Ishikawa (cell line): ENCODE measurements at regions not wholly inside any gene's neighbourhood (a gene's known extent, or its start where the extent isn't known, plus 50 kb on each side); places are given as distances from the start of the nearest gene placed in this dataset.
A peak's percentile ranks its signal among the peaks of the same experiment; 100 is the strongest.

Experiments
- CEBPB ChIP-seq: IDR thresholded peaks from 2 replicates; pipeline ENCODE4 v1.6.1; 2012
- CREB1 ChIP-seq: IDR thresholded peaks from 2 replicates; pipeline ENCODE4 v1.6.1; 2012; ENCODE audit warnings: low read depth
- EGR1 ChIP-seq: IDR thresholded peaks from 2 replicates; pipeline ENCODE4 v1.6.1; 2012
- EP300 ChIP-seq: IDR thresholded peaks from 2 replicates; pipeline ENCODE4 v1.6.1; 2012; ENCODE audit warnings: borderline replicate concordance
- FOXM1 ChIP-seq: IDR thresholded peaks from 2 replicates; pipeline ENCODE4 v1.6.1; 2012; ENCODE audit warnings: low read depth, borderline replicate concordance
- NFIC ChIP-seq: IDR thresholded peaks from 2 replicates; pipeline ENCODE4 v1.6.1; 2012
- RAD21 ChIP-seq: IDR thresholded peaks from 2 replicates; pipeline ENCODE4 v1.6.1; 2012; ENCODE audit warnings: low read depth
- TAF1 ChIP-seq: IDR thresholded peaks from 2 replicates; pipeline ENCODE4 v1.6.1; 2012; ENCODE audit warnings: low read depth, mild to moderate bottlenecking
- TCF12 ChIP-seq: IDR thresholded peaks from 2 replicates; pipeline ENCODE4 v1.6.1; 2012; ENCODE audit warnings: low read depth
- TEAD4 ChIP-seq: IDR thresholded peaks from 2 replicates; pipeline ENCODE4 v1.6.1; 2012
- YY1 ChIP-seq: IDR thresholded peaks from 2 replicates; pipeline ENCODE4 v1.6.1; 2012; ENCODE audit warnings: low read depth
- ZBTB7A ChIP-seq: IDR thresholded peaks from 2 replicates; pipeline ENCODE4 v1.6.1; 2012; ENCODE audit warnings: low read depth
- TF ChIP-seq, protein P1 (sequence below): IDR thresholded peaks from 2 replicates; pipeline ENCODE4 v1.6.1; 2012; ENCODE audit warnings: low read depth, mild to moderate bottlenecking
- TF ChIP-seq, protein P2 (sequence below): IDR thresholded peaks from 2 replicates; pipeline ENCODE4 v1.6.1; 2012
- TF ChIP-seq, protein P3 (sequence below): IDR thresholded peaks from 2 replicates; pipeline ENCODE4 v1.6.1; 2012

DNA sequence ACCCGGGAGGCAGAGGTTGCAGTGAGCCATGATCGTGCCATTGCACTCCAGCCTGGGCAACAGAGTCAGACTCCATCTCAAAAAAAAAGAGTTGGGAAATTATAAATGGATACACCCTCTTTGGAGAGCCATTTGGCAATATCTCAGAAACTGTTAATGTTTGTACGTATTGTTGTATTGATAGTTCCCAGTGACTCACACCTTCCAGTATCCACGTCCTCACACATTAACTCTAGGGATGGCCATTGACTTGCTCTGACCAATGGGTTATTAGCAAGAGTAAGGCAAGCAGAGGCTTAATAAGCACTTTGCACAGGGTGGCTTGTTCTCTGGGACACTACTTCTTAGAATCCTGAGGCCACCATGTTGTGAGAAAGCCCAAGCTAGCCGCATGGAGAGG, 107.6 kb upstream of the LHX1 start:
- TF ChIP-seq RAD21 (no peak), FOXM1 (no peak), TAF1 (no peak), NFIC (no peak), YY1 (no peak), CREB1 (no peak)

DNA sequence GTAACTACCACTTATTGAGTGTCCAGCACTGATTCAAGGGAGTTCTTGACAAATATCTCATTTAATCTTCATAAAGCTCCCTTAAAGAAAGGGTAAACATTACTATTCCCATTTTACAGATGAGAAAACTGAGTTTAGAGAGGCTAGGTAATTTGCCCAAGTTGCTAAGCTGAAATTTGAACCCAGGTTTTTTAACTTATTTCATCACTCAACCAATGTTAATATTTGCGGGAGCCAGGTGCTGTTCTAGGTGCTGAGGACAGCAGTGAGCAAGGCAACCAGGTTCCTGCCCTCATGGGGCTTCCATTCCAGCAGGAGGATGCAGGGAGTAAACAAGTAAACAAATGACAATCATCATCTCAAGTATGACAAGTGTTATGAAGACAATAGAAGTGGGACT, 104.0 kb upstream of the LHX1 start:
- no peak for TF ChIP-seq CEBPB
- TF ChIP-seq TCF12: no peak
- no peak for TF ChIP-seq NFIC
- TF ChIP-seq CREB1: no peak
- TF ChIP-seq, protein P1, sequence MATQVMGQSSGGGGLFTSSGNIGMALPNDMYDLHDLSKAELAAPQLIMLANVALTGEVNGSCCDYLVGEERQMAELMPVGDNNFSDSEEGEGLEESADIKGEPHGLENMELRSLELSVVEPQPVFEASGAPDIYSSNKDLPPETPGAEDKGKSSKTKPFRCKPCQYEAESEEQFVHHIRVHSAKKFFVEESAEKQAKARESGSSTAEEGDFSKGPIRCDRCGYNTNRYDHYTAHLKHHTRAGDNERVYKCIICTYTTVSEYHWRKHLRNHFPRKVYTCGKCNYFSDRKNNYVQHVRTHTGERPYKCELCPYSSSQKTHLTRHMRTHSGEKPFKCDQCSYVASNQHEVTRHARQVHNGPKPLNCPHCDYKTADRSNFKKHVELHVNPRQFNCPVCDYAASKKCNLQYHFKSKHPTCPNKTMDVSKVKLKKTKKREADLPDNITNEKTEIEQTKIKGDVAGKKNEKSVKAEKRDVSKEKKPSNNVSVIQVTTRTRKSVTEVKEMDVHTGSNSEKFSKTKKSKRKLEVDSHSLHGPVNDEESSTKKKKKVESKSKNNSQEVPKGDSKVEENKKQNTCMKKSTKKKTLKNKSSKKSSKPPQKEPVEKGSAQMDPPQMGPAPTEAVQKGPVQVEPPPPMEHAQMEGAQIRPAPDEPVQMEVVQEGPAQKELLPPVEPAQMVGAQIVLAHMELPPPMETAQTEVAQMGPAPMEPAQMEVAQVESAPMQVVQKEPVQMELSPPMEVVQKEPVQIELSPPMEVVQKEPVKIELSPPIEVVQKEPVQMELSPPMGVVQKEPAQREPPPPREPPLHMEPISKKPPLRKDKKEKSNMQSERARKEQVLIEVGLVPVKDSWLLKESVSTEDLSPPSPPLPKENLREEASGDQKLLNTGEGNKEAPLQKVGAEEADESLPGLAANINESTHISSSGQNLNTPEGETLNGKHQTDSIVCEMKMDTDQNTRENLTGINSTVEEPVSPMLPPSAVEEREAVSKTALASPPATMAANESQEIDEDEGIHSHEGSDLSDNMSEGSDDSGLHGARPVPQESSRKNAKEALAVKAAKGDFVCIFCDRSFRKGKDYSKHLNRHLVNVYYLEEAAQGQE: peak; percentile 51; the same call in 1 of the 2 replicates
- TF ChIP-seq EGR1: no peak
- TF ChIP-seq, protein P2, sequence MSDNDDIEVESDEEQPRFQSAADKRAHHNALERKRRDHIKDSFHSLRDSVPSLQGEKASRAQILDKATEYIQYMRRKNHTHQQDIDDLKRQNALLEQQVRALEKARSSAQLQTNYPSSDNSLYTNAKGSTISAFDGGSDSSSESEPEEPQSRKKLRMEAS: no peak

DNA sequence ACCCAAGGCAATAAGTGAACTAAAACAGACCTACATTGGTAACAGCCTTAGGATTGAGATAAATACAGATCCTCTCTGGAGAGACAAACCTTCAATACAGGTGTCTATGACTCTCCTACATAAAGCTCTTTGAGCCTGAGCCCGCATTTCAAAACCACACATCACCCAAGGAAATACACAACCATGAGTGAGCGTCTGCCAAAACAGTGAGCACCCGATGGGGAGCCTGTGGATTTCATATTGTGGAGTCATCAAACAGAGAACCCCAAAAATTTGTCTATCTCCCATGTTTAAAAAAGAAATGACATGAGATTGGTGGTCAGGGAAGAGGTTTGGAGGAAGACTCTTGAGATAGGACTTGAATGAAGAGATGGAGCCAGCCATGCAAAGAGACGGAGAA, 102.2 kb upstream of the LHX1 start:
- TF ChIP-seq, protein P3, sequence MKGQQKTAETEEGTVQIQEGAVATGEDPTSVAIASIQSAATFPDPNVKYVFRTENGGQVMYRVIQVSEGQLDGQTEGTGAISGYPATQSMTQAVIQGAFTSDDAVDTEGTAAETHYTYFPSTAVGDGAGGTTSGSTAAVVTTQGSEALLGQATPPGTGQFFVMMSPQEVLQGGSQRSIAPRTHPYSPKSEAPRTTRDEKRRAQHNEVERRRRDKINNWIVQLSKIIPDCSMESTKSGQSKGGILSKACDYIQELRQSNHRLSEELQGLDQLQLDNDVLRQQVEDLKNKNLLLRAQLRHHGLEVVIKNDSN: no peak
- TF ChIP-seq TAF1: no peak
- TF ChIP-seq CREB1: no peak
- TF ChIP-seq, protein P2: no peak
- TF ChIP-seq, protein P1: no peak
- TF ChIP-seq ZBTB7A: no peak
- TF ChIP-seq EP300: no peak
- no peak for TF ChIP-seq YY1
- TF ChIP-seq TEAD4: no peak
- no peak for TF ChIP-seq CEBPB
- no peak for TF ChIP-seq TCF12
- TF ChIP-seq EGR1: no peak
- no peak for TF ChIP-seq RAD21
- no peak for TF ChIP-seq FOXM1
- TF ChIP-seq NFIC: no peak

DNA sequence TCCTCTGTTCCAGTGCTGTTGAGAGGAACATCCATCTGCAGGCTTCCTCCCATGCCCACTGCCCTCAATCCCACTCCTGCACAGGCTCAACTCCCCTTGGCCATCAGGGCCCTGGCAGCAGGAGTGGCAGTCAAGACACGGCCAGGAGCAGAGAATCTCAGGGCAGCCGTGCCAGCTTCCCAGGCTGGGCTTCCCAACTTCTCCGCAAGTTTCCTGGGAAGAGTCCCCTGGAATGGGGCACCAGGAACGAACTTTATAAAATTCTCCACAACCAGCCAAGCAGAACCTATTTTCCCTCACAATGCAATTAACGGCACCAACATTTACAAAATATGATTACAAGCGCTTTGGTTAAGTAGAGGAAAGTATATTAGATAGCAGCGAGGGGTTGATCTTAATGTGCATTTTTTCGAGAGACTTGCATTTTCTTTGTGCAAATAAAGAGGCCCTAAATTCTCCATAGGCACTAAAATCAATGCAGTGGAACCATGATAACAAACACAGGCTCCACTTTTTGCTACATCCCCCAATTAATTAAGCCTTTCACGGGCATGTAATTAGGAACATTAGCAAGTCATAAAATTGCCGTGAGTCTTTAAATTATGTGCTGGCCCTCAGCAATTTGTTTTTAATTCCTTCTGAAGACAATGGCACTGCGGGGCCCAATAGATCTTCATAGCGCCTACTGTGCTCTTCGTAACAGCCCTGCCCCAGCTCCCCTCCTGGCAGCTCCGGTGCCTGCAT, 99.9 kb upstream of the LHX1 start:
- TF ChIP-seq RAD21: peak; percentile 28; the same call in 1 of the 2 replicates
- no peak for TF ChIP-seq CREB1
- TF ChIP-seq FOXM1: no peak
- TF ChIP-seq CEBPB: 0 out of 2 replicates have a peak, but pooled peaks have one; percentile 3
- no peak for TF ChIP-seq EP300
- peak; percentile 20; the same call in 1 of the 2 replicates for TF ChIP-seq TEAD4
- TF ChIP-seq TCF12: peak; percentile 69

DNA sequence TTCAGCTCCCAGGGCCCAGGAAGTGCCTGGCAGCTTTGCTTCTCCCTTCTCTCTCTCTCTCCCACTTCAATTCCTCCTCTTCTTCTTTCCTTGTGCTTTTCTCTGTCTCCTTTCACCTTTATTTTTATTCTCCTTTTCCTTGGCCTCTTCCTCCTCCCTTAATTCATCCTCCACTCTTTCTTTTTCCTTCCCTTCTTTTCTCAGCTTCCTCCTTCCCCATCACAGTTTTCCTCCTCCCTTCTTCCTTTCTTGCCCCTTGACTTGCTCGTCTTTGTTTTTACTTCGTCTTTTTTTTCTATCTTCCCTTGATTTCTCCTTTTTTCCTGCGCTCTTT, 99.4 kb upstream of the LHX1 start:
- no peak for TF ChIP-seq CREB1
- TF ChIP-seq YY1: no peak
- TF ChIP-seq FOXM1: no peak
- TF ChIP-seq, protein P1: no peak
- TF ChIP-seq EP300: no peak
- TF ChIP-seq EGR1: no peak
- TF ChIP-seq, protein P2: no peak
- TF ChIP-seq, protein P3: no peak
- no peak for TF ChIP-seq TAF1
- TF ChIP-seq RAD21: no peak
- no peak for TF ChIP-seq ZBTB7A
- TF ChIP-seq NFIC: no peak
- TF ChIP-seq TCF12: no peak
- TF ChIP-seq CEBPB: no peak
- no peak for TF ChIP-seq TEAD4
